ENCODE measurements at regions not wholly inside any gene's neighbourhood (a gene's known extent, or its start where the extent isn't known, plus 50 kb on each side); places are given as distances from the start of the nearest gene placed in this dataset.

DNA sequence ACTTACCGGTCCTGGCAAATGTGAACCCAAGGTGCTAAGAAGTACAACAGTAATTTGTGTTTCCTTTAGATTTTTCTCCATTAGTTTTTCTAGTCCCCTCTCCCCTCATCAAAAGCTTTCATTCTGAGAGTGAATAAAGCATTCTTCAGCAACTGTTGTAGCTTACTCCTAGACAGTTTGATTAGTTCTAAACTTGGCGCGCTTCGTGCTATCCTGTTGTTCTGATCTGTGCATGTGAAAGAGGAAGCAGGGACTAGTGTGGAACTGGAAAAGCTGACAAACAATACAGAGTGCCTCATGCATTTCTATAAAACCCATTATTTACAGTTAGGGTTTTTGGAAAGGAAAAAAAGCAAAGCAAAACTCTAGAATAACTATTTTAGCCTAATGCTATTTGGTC lies 556.9 kb upstream of the SLIT2 start:
- no peak for DNase-seq

DNA sequence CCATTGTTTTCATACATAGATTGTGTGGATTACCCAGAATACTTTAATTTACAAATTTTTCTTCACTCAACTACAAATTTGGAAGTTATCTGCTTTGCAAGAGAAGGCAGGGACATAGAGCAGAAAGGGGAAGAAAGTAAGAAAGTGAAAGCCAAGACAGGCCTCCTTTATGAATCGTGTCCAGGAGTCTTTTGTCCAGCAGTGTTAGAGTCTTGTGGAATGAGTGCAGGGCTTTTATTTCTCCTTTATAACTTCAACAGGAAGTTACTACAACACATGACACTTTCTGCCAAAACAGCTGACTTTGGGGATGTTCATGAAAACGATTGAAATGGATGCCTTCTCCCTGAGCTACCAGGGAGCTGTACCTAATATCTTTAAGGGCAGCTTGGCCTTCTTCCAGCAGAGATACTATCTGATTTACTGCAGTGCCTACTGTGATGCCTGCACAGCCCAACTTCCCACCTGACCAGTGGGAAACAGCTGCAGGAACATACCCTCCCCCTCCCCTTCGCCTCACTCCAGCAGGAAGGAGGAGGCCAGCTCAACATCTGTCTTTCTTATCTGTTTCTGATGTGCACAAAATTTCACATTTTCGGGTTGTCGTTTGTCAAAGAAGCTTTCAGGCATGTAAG lies 557.7 kb upstream of the SLIT2 start:
- no peak for DNase-seq

DNA sequence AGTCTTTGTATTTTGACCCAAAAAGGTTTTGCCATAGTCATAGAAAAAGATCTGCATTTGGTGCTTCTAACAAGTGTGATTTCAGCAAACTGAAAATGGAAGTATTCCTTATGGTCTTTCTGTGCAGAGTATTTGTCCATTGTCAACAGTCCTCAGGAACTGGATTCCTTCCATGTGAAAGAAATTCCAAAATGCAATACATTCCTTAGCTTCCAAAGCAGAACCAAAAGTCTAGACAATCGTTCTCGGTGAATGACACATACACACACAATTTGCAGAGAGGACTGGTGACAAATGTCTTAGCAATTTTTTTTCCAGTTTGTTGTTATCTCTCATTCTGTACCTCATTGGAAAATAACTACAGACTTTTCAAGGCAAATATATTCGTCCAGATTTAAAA lies 562.2 kb upstream of the SLIT2 start:
- peak; percentile 93 for DNase-seq

DNA sequence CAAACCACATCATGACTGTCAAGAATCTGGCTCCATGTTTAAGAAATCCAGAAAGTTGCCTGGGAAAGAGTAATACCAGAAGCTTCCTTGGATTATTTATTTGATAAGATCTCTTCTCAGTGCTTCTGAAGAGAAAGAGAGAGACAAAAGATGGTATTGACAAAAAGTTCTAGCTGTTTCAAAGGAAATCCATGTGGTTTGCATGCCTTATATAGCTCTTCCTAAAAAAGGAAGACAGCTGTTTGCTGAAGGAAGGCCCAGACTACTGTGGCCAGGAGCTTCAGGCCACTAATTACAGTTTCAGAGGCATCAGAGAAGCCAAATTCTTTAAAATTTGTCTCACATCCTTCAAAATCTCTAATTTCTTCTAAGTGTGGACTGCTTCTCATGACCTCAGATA lies 565.2 kb upstream of the SLIT2 start:
- no peak for DNase-seq

DNA sequence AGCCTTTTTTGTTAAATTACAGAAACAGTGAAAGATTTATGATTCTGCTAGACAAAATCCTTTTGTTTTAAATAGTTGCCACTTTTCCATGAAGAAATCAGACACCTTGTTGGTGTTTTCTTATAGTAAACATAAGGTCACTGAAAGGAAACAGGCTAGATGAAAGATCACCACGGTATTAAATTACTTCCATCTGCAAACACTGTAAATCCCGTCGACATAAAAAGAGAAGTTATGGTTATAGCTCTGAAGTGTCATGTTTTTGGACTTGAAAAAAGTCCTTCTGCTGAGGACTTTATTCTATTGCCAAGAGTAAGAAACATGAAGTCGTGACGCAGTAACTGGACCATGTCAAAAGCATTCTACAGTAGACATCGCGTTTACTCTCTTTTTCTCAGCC lies 567.6 kb upstream of the SLIT2 start:
- peak; percentile 47 for DNase-seq

DNA sequence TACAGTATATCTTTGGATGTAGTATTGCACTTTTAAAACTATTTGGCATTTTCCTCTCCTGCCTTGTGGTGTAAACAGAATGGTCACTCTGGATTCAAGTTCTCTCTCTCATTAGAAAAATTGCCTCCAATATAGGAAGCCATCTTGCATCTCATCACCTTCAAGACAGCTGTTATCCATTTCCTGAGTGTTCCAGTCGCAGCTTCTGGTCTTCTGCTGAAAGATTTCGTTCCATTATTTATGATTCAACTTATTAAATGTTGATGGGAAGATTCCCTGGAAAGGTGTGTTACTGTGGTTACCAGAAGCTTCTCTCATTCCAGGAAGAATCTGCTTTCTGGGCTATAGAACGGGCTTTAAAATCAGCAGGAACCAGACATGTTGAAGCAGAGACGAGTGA lies 568.3 kb upstream of the SLIT2 start:
- DNase-seq, result peak; percentile 34

DNA sequence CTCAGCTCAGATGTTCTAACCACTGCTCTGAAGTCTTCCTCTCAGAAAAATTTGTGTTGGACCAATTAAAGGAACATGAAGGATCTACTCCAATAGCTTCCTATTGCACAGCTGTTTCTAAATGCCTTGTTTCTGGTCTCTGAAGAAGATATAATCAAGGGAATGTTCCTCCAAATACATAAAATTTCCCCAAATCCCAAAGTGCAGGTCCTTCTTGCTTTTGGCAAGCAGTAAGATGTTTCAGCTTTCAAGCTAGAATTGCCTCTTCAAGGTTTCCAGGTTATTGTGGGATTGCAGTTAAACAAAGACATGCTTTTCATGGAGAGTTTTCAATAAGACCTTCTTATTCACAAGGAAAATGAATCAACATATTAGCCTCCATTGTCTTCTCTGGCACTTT lies 574.5 kb upstream of the SLIT2 start:
- no peak for DNase-seq

DNA sequence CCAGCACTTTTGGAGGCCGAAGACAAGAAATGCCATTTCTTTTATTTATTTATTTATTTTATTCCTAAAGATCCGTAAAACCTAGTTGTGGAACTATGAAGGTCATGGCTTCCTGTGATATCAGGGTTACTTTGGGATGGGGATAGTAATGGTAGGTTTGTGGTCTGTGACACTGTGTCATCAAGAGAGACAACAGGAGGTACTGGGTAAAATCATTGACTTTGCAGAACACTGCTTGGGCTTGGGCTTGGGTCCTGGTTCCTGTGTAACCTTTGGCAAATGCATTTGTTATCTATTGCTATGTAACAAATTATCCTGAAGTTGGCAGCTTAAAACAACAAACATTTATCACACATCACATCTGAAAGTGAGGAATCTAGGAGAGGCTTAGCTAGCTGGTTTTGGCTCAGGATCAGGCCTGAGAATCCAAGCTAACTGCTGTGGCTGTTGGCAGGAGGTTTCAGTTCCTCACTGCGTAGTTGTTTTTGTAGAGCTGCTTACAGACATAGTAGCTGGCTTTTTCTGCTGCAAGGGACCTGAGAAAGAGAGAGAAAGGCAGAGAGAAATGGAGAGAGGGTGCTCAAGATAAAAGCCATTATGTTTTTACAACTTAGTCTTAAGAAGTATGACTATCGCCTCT lies 576.4 kb upstream of the SLIT2 start:
- peak; percentile 22 for DNase-seq

DNA sequence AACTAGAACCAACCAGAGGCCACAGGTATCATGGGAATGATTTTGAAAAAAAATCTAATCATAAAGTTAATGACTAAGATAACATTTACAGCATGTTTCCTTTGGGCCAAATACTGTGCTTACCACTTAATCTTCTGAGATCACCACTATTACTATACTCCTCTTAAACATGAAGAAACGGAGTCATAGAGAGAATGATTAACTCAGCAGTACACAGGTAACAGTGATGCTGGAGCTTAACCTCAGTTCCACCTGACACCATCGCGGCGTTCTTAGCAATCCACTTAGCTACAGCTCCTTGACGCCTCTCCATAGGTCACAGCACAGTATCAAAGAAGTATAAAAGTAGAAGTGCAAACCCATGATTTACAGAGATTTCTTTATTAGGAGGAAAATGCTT lies 592.6 kb upstream of the SLIT2 start:
- DNase-seq, result no peak

DNA sequence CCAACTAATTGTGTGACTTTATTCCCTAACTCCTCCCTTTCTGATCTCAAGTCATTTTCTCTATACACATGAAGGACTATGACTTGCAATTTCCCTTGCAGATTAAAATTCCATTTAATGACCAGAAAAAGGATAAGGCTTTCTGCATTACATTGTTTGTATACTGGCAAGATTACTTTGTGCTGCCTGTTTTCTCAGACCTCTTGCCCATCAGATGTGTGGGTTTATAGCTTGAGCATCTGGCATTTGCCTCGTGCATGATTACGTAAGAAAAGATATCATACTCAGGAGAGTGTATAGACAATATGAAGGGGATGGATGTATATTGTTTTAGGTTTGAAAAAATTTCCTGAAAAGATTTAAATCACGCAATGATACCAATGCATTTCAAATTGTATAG lies 593.8 kb upstream of the SLIT2 start:
- DNase-seq, result no peak

DNA sequence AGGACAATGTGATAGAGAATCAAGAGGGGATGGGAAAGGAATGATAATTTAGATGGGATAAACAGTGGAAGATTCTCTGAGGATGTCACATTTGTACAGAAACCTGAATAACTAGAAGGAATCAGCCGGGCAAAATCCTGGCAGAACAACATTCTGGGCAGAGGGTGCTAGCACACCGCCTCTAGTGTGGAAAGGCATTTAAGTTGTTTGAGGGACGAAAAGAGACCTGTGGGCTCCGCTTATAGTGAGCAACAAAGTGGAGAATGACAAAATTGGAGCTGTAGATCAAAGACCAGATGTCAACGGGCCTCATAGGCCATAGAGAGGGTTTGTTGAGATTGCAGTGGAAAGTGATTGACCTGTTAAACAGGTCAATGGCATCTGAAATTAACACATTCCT lies 596.0 kb upstream of the SLIT2 start:
- no peak for DNase-seq

DNA sequence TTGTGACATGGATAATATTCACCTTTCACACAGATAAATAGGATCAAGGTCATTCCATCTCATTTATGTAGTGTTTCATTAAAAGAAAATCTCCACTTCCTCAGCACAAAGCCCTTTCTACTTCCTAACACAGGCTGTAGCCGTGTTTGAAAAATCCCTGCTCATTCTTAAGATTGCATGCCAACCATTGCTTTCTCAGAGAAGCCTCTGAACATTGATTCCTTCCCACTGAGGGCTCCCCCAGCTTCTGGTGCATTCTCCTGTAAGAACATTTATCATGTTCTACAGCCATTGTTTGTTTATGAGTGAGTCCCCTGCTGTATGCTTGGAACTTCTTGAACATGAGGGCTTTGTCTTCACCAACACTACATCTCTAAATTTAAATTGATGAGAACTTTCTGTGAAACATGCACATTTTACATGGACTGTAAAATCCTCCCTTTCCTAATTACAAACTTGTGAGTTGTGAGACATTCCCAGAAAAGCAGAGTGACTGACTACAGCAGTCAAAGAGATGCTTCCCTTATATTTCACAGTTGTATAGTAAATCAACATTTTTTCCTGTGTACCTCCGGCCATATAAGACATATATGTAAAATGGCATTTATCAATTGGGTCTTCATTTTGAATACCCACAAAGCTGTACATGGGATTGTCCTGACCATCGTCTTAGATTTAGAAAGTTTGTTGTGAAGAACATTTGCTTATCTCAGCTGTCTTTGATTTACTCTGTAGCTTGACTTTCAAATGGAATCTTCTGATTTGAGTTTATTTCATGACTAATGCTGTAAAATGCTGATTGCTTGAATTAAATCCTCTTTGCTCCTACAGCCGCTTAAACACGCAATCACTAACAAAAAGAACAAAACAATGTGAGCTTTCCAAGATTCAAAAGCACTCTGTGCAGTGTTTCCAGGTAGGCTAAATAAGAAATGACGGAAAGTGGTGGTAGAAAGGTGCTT lies 600.5 kb upstream of the SLIT2 start:
- peak; percentile 2 for DNase-seq

DNA sequence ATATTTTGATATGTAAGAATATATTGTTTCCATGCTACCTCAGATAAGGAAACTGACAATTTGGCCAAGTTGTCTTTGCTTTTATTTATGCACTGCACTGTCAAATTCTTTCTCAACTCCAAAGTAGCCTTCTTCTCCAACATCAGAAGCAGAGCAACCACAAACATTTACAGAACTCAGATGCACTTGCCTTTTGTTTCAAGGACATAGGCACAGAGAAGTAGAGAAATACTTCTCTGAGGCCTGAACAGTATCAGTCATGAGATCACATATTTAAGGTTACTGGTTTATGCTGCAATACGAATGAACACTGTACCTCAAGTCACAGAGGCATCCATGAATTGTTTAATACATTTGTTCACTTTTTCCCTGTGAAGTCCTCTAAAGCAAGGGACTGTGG lies 606.1 kb upstream of the SLIT2 start:
- DNase-seq, result no peak

DNA sequence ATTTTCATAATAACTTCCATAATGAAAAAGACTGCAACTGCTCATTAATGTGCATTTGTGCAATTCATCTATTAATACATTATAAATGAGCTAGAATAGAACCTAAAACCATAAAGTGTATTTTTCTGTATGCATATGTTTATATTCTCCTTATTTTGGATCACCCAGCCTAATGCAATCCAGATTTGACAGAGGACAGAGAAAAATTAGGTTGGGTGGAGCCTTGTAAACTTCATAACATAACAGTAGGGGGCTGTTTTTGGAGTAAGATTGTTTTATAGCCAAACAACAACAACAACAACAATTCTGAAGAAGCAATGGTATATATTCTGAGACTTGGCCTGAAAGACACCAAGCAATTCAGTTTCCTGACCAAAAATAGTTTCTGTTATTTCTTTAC lies 615.3 kb upstream of the SLIT2 start:
- DNase-seq, result no peak

DNA sequence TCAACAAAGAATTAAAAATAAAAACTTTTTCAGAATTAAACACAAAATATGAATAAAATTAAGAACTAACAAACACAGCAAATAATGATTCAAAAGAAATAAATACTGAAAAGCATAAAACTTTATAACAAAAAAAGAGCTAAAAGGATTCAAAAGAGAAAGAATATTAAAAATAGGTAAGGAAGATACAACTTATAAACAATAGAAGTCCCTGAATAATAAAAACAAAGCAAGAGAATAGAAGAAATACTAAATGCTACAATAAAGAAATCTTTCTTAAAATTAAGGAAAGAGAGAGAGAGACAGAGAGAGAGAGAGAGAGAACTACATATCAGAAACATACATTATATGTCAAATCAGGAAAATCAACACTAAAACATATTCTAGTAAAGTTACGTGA lies 619.9 kb upstream of the SLIT2 start:
- DNase-seq, result no peak

DNA sequence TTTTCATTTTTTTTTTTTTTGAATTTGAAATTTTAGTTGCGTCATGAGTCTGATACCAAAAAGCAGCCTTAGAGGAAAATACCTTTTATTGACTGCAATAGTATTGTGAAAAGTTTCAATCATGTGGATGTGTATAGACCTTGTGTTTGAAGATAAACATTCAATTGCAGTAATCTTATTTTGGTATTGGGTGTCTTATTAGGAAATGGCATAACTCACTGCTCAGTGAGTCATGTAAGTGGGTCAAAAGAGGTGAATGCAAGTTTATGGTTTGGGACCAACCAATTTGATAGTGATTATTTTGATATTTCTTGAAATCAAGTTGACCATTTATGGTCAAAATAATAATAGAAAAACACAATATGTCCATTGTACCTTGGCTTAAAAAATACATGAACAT lies 627.8 kb upstream of the SLIT2 start:
- no peak for DNase-seq

DNA sequence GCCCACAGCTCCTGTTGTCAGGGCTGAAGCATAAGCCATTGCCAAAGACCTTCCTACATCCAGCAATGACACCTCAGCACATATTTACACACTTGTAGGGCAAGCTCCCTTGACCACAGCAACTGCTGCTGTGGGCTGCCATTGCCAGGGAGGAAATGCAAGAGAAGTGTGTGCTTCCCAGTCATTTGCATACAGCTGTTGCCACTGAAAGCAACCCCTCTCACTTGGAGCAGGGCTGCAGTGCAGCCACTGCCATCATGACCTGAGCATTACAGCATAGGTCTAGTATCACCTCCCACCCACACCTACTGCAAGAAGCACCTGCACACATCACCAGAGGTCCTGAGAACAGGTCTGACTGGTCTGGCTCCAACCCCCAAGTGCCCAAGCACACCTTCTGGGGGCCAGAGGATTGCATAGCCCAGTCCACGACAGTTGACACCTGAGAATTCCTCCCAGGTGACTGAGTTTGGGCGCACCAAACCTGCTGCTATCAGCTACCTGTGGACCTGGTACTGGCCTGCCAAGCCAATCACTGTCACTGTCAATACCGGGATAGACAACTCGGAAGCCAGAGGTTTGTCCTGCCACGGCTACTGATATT lies 636.5 kb upstream of the SLIT2 start:
- no peak for DNase-seq

DNA sequence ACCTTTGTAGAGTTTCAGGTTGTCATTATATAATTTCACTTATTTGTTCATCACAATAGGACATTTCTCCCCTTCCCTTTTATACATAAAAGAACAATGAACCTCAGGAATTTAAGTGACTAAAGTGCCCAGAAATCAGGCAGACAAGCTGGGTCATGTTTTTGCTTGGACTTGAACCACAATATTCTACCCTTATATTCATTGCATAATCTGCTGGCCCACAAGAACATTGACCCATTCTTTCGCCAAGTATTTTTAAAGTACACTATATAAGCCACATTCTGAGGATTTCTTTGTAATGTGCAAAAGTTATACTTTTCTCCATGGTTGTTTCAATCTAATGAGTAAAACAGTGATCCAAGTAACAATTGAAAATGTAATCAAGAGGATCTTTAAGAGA lies 637.5 kb upstream of the SLIT2 start:
- DNase-seq, result no peak

DNA sequence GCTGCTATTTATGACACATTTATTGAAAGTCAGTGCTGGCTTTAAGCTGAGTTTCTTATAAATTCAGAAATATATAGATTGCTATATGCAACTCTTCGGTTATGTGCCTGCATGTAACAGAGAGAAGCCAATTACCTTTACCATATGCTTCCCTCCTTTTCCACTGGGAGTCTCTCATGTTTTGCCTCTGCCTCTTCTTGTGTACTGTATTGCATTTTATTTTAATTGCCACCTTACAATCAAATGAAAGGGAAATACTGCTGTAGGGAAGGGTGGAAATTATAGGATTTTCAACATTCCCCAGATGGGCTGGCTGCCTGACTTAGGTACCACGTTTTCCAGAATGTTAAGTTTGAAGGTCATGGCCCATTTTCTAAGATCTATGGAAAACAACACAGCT lies 655.4 kb upstream of the SLIT2 start:
- DNase-seq, result no peak

DNA sequence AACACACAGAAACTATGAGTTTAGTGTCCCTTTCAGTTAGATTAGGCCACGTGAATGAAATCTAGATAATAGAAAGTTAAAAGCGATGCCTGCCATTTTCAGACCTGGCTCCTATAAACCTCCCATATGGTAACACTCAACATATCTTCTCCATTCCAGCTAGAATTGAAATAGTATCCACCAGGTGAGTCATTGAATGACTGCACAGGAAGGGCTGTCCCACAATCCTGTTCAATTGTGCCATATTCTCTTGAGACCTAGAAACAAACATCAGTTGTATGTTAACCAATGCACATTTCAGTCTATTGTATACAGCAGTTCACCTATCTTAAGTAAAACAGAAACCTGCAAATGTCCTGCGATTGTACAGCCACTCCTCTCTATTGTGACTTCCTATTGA lies 659.3 kb upstream of the SLIT2 start:
- DNase-seq, result peak; percentile 39

DNA sequence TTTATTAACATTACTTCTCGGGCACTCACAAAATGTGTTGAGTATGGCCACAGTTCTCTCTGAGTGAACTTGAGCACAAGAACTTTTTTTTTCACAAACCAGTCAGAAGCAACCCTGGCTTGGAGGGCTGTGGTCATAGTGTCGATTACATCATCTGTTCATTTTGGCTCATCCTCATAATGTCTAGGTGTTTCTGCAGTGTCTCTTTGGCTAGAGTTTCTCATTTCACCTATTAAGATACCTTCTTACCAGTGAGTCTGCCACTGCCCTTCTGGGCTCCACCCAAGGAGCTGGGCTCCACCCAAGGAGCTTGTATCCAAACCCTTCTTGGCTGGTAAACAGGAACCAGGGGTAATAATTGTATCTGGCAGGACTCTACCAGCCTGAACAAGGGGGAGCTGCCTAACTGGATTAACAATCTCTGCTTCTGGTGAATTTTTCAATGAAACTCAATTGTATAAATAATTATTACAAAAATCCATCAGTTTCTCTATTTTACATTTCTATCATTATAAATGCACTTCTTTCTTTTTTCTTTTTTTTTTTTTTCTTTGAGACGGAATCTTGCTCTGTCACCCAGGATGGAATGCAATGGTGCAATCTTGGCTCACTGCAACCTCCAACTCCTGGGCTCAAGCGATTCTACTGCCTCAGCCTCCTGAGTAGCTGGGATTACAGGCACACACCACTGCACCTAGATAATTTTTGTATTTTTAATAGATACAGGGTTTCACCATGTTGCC lies 667.7 kb upstream of the SLIT2 start:
- DNase-seq, result peak; percentile 31

DNA sequence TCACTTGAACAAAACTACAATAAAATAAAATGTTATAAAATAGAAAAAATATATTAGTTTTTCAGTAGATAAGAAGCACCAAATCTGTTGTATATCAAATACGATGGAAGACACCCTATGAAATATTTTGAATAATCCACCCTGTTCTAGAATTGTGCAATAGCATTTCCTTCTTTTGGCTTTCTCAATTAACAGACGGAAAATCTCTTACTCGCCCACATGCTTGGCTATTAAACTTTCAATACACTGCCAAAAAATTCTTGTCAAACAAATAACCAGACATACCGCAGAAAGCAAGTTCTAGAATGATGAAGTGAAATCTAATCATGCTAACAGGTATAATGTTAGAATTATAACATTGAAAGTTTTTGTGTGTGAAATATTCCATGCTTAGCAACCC lies 671.6 kb upstream of the SLIT2 start:
- peak; percentile 67 for DNase-seq

DNA sequence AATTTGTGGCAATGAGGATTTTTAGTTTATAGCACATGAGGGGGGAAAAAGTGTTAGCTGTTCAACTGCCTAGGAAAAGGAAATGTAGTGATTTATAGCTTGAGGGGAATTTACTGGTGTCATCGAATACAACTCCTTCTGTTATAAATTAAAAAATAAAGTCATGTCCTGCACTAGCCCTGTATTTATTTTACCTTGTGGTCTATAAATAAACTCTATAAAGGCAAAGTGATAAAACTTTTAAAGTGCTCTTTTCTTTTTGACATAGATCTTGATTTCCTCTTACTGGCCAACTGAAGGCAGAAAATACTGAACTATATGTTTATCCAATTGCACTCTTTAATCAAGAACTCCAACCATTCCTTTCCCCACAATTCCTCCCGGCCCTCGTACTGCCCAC lies 672.1 kb upstream of the SLIT2 start:
- peak; percentile 50 for DNase-seq

Measured in fibroblast of skin of right quadriceps (primary cell).